C4-2B (cell line): ENCODE measurements at regions not wholly inside any gene's neighbourhood (a gene's known extent, or its start where the extent isn't known, plus 50 kb on each side); places are given as distances from the start of the nearest gene placed in this dataset.

ENCODE experiments used
- H3K27ac ChIP-seq: fragments of 450-650 bp; 2 replicates; pipeline ENCODE4 v1.5.1; 2017
- CTCF ChIP-seq: fragments of 450-650 bp; conservative IDR thresholded peaks from 2 replicates; pipeline ENCODE4 v1.5.1; 2017; ENCODE audit warnings: mild to moderate bottlenecking
- ZFX ChIP-seq: fragments of 450-650 bp; IDR thresholded peaks from 2 replicates; pipeline ENCODE4 v1.6.1; 2017

DNA sequence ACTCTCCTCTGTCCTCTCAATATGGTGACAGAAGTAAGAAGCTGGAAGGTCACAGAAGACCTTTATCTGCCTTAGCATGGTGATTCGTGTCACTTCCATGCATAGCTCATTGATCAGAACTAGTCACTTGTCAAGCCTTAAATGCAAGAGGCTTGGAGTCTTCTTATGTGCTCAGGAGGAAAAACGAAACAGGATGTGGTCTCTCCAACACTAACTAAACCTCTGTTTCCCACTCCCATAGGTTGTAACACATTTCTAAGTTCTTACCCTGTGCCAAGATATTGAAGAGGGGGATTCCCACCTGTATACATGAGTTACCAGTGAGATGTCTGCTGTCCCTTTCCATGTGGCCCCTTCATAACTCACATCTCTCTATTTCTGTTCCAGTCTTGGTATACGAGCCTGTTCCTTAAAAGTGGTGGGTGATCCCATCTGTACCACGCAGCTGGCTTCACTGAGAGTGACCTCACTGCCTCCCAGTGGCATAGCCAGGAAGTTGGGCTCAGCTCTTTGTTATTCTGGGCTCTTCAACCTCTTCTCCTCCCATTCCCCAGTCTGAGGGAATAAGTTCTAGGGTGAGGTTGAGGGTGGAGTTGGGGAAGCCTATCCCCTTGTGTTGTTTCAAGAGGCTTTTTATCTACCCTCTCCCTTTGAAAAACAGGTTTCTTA lies 203.2 kb upstream of the PPP2R3A start:
- no peak overlapping the region for H3K27ac ChIP-seq
- TF ChIP-seq CTCF (peak; percentile 40), ZFX (no peak)

DNA sequence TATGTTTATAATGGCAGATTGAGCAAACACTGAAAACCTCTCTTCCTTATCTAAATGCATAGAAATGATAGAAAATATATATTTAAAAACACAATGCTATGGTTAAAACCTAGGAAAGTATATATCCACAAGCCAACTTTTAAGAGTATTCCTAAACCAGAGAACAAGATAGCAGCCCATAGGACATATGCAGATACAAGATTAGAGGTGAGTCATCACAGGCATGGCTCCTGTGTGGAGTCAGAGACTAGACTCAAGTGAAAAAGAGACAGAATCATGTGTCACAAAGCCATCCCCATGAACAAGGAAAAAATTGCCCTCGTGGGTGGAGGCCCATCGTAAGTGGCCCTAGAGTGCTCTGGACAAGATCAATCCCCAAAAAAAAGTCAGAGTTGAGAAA lies 199.4 kb upstream of the PPP2R3A start:
- TF ChIP-seq CTCF (no peak), ZFX (no peak)

DNA sequence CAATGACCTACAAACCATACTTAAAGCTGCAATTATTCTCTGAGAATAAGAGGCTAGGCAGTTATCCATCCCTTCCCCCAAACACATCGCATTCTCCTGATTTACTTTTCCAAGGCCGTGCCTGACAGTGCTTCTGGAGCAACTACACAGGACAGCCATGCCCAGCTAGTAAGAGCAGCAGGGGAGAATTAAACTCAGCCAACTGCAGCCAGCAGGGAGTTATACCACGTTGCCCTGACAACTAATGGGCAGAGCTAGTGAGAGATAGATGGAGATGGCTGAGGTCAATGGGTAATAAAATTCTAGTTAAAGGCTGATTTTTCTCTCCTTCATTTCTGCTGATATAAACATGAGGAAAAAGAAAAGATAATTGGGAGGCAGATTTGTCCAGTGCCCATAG lies 193.8 kb upstream of the PPP2R3A start:
- TF ChIP-seq CTCF (no peak), ZFX (no peak)
- H3K27ac ChIP-seq = no peak overlapping the region

More for the DNA sequence above, 199.4 kb upstream of the PPP2R3A start:
- H3K27ac ChIP-seq = no peak overlapping the region

GRCh38 chr3:135779024-135779423 lies 186.5 kb upstream of the PPP2R3A start:
- no peak overlapping the region for H3K27ac ChIP-seq
- TF ChIP-seq CTCF (no peak), ZFX (no peak)

GRCh38 chr3:135779590-135780235 lies 185.8 kb upstream of the PPP2R3A start:
- no peak overlapping the region for H3K27ac ChIP-seq
- no peak for TF ChIP-seq ZFX
- no peak for TF ChIP-seq CTCF

- no peak overlapping the region for H3K27ac ChIP-seq
Measured at GRCh38 chr3:135781026-135781815, 184.3 kb upstream of the PPP2R3A start.

More at GRCh38 chr3:135781026-135781815, 184.3 kb upstream of the PPP2R3A start:
- TF ChIP-seq CTCF = no peak
- no peak for TF ChIP-seq ZFX
